HepG2 (cell line): ENCODE measurements at regions not wholly inside any gene's neighbourhood (a gene's known extent, or its start where the extent isn't known, plus 50 kb on each side); places are given as distances from the start of the nearest gene placed in this dataset.
"Not testable (repeated sequence)": the region's sequence is repeated elsewhere in the genome, so short reads cannot be mapped to it uniquely, and the experiment has no call there.

Experiments used
- FOXM1 ChIP-seq: sonication (generic); formaldehyde crosslinking; IDR thresholded peaks from 2 replicates; pipeline ENCODE4 v1.5.0; 2020; ENCODE audit warnings: missing genetic modification reagents
- KMT2A ChIP-seq: sonication (generic); formaldehyde crosslinking; IDR thresholded peaks from 2 replicates; pipeline ENCODE4 v1.4.0; 2020; ENCODE audit warnings: missing genetic modification reagents
- THAP11 ChIP-seq: IDR thresholded peaks from 2 replicates; pipeline ENCODE4 v1.6.1; 2016; ENCODE audit warnings: missing biosample characterization, missing genetic modification reagents
- ZBTB7A ChIP-seq: sonication (generic); formaldehyde crosslinking; IDR thresholded peaks from 2 replicates; pipeline ENCODE4 v1.8.0; 2022; ENCODE audit warnings: mild to moderate bottlenecking, missing genetic modification reagents
- ZNF274 ChIP-seq: sonication (generic); formaldehyde crosslinking; IDR thresholded peaks from 2 replicates; pipeline ENCODE4 v1.5.1; 2020; ENCODE audit warnings: mild to moderate bottlenecking, missing genetic modification reagents

DNA sequence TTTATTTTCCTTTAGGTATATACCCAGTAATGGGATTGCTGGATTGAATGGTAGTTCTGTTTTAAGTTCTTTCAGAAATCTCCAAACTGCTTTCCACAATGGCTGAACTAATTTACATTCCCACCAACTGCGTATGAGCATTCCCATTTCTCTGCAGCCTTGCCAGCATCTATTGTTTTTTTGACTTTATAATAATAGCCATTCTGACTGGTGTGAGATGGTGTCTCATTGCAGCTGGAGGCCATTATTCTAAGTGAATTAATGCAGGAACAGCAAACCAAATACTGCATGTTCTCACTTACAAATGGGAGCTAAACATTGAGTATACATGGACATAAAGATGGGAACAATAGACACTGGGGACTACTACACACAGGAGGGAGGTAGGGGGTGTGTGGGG lies 288.9 kb upstream of the NDST3 start:
- not testable (repeated sequence) for TF ChIP-seq THAP11 (CRISPR knock-in tag); FOXM1 (CRISPR knock-in tag); KMT2A (CRISPR knock-in tag); ZBTB7A; ZNF274 (CRISPR knock-in tag)
